ENCODE measurements at regions not wholly inside any gene's neighbourhood (a gene's known extent, or its start where the extent isn't known, plus 50 kb on each side); places are given as distances from the start of the nearest gene placed in this dataset.
"Not testable (repeated sequence)": the region's sequence is repeated elsewhere in the genome, so short reads cannot be mapped to it uniquely, and the experiment has no call there.

DNA sequence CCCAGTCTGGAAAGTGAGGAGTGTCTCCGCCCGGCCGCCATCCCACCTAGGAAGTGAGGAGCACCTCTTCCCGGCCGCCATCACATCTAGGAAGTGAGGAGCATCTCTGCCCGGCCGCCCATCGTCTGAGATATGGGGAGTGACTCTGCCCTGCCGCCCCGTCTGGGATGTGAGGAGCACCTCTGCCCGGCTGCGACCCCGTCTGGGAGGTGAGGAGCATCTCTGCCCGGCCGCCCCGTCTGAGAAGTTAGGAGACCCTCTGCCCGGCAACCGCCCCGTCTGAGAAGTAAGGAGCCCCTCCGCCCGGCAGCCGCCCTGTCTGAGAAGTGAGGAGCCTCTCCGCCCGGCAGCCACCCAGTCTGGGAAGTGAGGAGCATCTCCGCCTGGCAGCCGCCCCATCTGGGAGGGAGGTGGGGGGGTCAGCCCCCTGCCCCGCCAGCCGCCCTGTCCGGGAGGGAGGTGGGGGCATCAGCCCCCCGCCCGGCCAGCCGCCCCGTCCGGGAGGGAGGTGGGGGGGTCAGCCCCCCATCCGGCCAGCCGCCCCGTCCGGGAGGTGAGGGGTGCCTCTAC lies 671.8 kb upstream of the IMPG1 start:
- not testable (repeated sequence) for TF ChIP-seq POLR2A, POLR2AphosphoS5 (IDR thresholded peaks at IDR 0.05; ENCODE audit: low read depth, low read length)

Measured in GM12891 (cell line).